ENCODE measurements at regions not wholly inside any gene's neighbourhood (a gene's known extent, or its start where the extent isn't known, plus 50 kb on each side); places are given as distances from the start of the nearest gene placed in this dataset.
"Not testable (repeated sequence)": the region's sequence is repeated elsewhere in the genome, so short reads cannot be mapped to it uniquely, and the experiment has no call there.

GRCh38 chr6:14520536-14520935 lies 403.0 kb downstream of the CD83 start:
- TF ChIP-seq CTCF (IDR thresholded peaks at IDR 0.05; ENCODE audit: low read depth, low read length, missing control alignments) = no peak
- DNase-seq (ENCODE audit: low read depth) = no peak
- H3K4me3 ChIP-seq (ENCODE audit: low read depth, low read length) = no peak overlapping the region
- in situ Hi-C loops (cut with HindIII; ENCODE audit: low sequenced_read_pairs) = no loop called here

- TF ChIP-seq CTCF (IDR thresholded peaks at IDR 0.05; ENCODE audit: low read depth, low read length, missing control alignments) = no peak
- DNase-seq (ENCODE audit: low read depth) = no peak
- in situ Hi-C loops (cut with HindIII; ENCODE audit: low sequenced_read_pairs) = no loop called here
- H3K4me3 ChIP-seq (ENCODE audit: low read depth, low read length) = no peak overlapping the region
Measured at GRCh38 chr6:14521141-14521540, 403.6 kb downstream of the CD83 start.

- H3K4me3 ChIP-seq (ENCODE audit: low read depth, low read length); in situ Hi-C loops (cut with HindIII; ENCODE audit: low sequenced_read_pairs): not testable (repeated sequence)
Measured at GRCh38 chr6:14521861-14522260, 404.3 kb downstream of the CD83 start.

GRCh38 chr6:14524319-14524718 lies 406.7 kb downstream of the CD83 start:
- H3K4me3 ChIP-seq (ENCODE audit: low read depth, low read length) = no peak overlapping the region
- in situ Hi-C loops (cut with HindIII; ENCODE audit: low sequenced_read_pairs) = no loop called here
- no peak for TF ChIP-seq CTCF (IDR thresholded peaks at IDR 0.05; ENCODE audit: low read depth, low read length, missing control alignments)
- DNase-seq (ENCODE audit: low read depth) = no peak

More at GRCh38 chr6:14521861-14522260, 404.3 kb downstream of the CD83 start:
- DNase-seq (ENCODE audit: low read depth) = not testable (repeated sequence)

GRCh38 chr6:14530385-14530784 lies 412.8 kb downstream of the CD83 start:
- in situ Hi-C loops (cut with HindIII; ENCODE audit: low sequenced_read_pairs) = no loop called here
- TF ChIP-seq CTCF (IDR thresholded peaks at IDR 0.05; ENCODE audit: low read depth, low read length, missing control alignments) = no peak
- DNase-seq (ENCODE audit: low read depth) = no peak

GRCh38 chr6:14533446-14533845 lies 415.9 kb downstream of the CD83 start:
- DNase-seq (ENCODE audit: low read depth) = no peak
- no peak overlapping the region for H3K4me3 ChIP-seq (ENCODE audit: low read depth, low read length)

More at GRCh38 chr6:14530385-14530784, 412.8 kb downstream of the CD83 start:
- H3K4me3 ChIP-seq (ENCODE audit: low read depth, low read length) = no peak overlapping the region

GRCh38 chr6:14537030-14537429 lies 419.5 kb downstream of the CD83 start:
- no peak for TF ChIP-seq CTCF (IDR thresholded peaks at IDR 0.05; ENCODE audit: low read depth, low read length, missing control alignments)
- no peak for DNase-seq (ENCODE audit: low read depth)
- in situ Hi-C loops (cut with HindIII; ENCODE audit: low sequenced_read_pairs) = no loop called here
- H3K4me3 ChIP-seq (ENCODE audit: low read depth, low read length) = no peak overlapping the region

More at GRCh38 chr6:14533446-14533845, 415.9 kb downstream of the CD83 start:
- TF ChIP-seq CTCF (IDR thresholded peaks at IDR 0.05; ENCODE audit: low read depth, low read length, missing control alignments) = no peak
- in situ Hi-C loops (cut with HindIII; ENCODE audit: low sequenced_read_pairs) = no loop called here

Data from astrocyte of the cerebellum (primary cell).